OCI-LY7 (cell line): ENCODE measurements at regions not wholly inside any gene's neighbourhood (a gene's known extent, or its start where the extent isn't known, plus 50 kb on each side); places are given as distances from the start of the nearest gene placed in this dataset.

Experiments used
- BruUV-seq: library from RNA; stranded (reverse); fragments of 400-500 nt; replicated peaks from 2 replicates; lab custom pipeline; 2021; lab: Mats Ljungman, UMichigan
- CTCF ChIA-PET: fragments of 300-600 bp; sonication (Branson Sonifier 250); formaldehyde crosslinking; loops from one replicate; lab custom pipeline; 2022; ENCODE audit warnings: antibody characterized with exemption; ENCODE audit not compliant: unreplicated experiment; lab: Charles Lee
- POLR2A ChIA-PET: fragments of 300-600 bp; sonication (Branson Sonifier 250); formaldehyde crosslinking; loops from one replicate; lab custom pipeline; 2022; ENCODE audit warnings: antibody characterized with exemption; lab: Charles Lee
- DNase-seq: peaks from one replicate; pipeline ENCODE4 v3.0.0-alpha.2; 2015; ENCODE audit warnings: low spot score
- H2AFZ ChIP-seq: fragments of 200-600 bp; sonication (generic), shearing (Covaris generic); 2 replicates; pipeline ENCODE4 v1.6.1; 2014; ENCODE audit warnings: mild to moderate bottlenecking, antibody characterized with exemption, low read length, moderate library complexity
- H3K27ac ChIP-seq: fragments of 200-600 bp; sonication (generic); 2 replicates; pipeline ENCODE4 v1.5.1; 2014; ENCODE audit warnings: mixed run types, low read depth, mild to moderate bottlenecking, moderate library complexity, low read length, inconsistent platforms; ENCODE audit not compliant: poor library complexity, severe bottlenecking
- H3K36me3 ChIP-seq: fragments of 200-600 bp; sonication (generic); 2 replicates; pipeline ENCODE4 v1.6.1; 2014; ENCODE audit warnings: mild to moderate bottlenecking, antibody characterized with exemption, low read length, moderate library complexity, mixed read lengths; ENCODE audit not compliant: insufficient read depth
- H3K4me1 ChIP-seq: fragments of 200-600 bp; sonication (generic); 2 replicates; pipeline ENCODE4 v1.5.1; 2014; ENCODE audit warnings: mild to moderate bottlenecking, low read length; ENCODE audit not compliant: insufficient read depth, poor library complexity, severe bottlenecking
- H3K4me2 ChIP-seq: fragments of 200-600 bp; sonication (generic); 2 replicates; pipeline ENCODE4 v1.6.1; 2014; ENCODE audit warnings: mild to moderate bottlenecking, low read length
- H3K4me3 ChIP-seq: fragments of 200-600 bp; sonication (generic); 2 replicates; pipeline ENCODE4 v1.5.1; 2014; ENCODE audit warnings: mild to moderate bottlenecking, low read depth, low read length; ENCODE audit not compliant: poor library complexity, severe bottlenecking
- H3K79me2 ChIP-seq: fragments of 200-600 bp; sonication (generic); 2 replicates; pipeline ENCODE4 v1.6.1; 2016; ENCODE audit warnings: low read depth, mild to moderate bottlenecking, low read length, moderate library complexity, mixed read lengths; ENCODE audit not compliant: insufficient read depth
- H3K9me2 ChIP-seq: fragments of 200-600 bp; sonication (generic); 2 replicates; pipeline ENCODE4 v1.6.1; 2016; ENCODE audit warnings: mild to moderate bottlenecking, low read length, mixed read lengths; ENCODE audit not compliant: insufficient read depth
- H3K9me3 ChIP-seq: fragments of 200-600 bp; sonication (generic); 2 replicates; pipeline ENCODE4 v1.6.1; 2014; ENCODE audit warnings: mild to moderate bottlenecking, mixed run types, low read length, mixed read lengths
- H4K20me1 ChIP-seq: fragments of 200-600 bp; sonication (generic); 2 replicates; pipeline ENCODE4 v1.6.1; 2014; ENCODE audit warnings: mild to moderate bottlenecking, antibody characterized with exemption, low read length, moderate library complexity, mixed read lengths; ENCODE audit not compliant: insufficient read depth
- CTCF ChIP-seq: fragments of 200-600 bp; sonication (generic); conservative IDR thresholded peaks from 2 replicates; pipeline ENCODE4 v1.5.1; 2014; ENCODE audit warnings: mild to moderate bottlenecking, antibody characterized with exemption, low read length, moderate library complexity, mixed read lengths
- EZH2phosphoT487 ChIP-seq: fragments of 200-600 bp; sonication (generic); IDR thresholded peaks from 2 replicates; pipeline ENCODE4 v1.6.1; 2018; ENCODE audit warnings: low read depth, borderline replicate concordance, mild to moderate bottlenecking, mixed run types, antibody characterized with exemption, low read length, moderate library complexity, mixed read lengths
- intact Hi-C: fragments of 100-400 bp; cut with micrococcal nuclease; formaldehyde crosslinking; loops from one replicate; pipeline ENCODE4 v1.10.0; 2022; ENCODE audit not compliant: unreplicated experiment

GRCh38 chr5:21185536-21185935 lies 1197.5 kb upstream of the CDH18 start:
- ChIA-PET POLR2A (no interaction called here), CTCF (no interaction called here)
- no peak overlapping the region for H2AFZ ChIP-seq
- DNase-seq, result no peak
- no TSS peak for BruUV-seq
- H3K4me3 ChIP-seq, result no peak overlapping the region
- no peaks in the 10 kb centered on the region for H3K9me3 ChIP-seq
- H3K4me1 ChIP-seq, result no peaks in the 10 kb centered on the region
- no peaks in the 10 kb centered on the region for H3K9me2 ChIP-seq
- no peaks in the 10 kb centered on the region for H4K20me1 ChIP-seq
- no peaks in the 10 kb centered on the region for H3K36me3 ChIP-seq
- intact Hi-C loops, result no loop called here
- no peak overlapping the region for H3K4me2 ChIP-seq
- TF ChIP-seq EZH2phosphoT487 (no peak), CTCF (no peak)
- H3K27ac ChIP-seq, result no peak overlapping the region
- H3K79me2 ChIP-seq, result no peaks in the 10 kb centered on the region

GRCh38 chr5:21184581-21184980 lies 1196.6 kb upstream of the CDH18 start:
- BruUV-seq, result no TSS peak

More at GRCh38 chr5:21184581-21184980, 1196.6 kb upstream of the CDH18 start:
- H3K4me1 ChIP-seq, result no peaks in the 10 kb centered on the region
- no peak overlapping the region for H3K4me3 ChIP-seq
- DNase-seq, result no peak
- ChIA-PET POLR2A (interaction anchor here (0.7 kb wide), 1 partner anchor 25 kb away, joined by 3 read pairs; no protein-coding TSS in a partner anchor), CTCF (no interaction called here)
- no peaks in the 10 kb centered on the region for H3K36me3 ChIP-seq
- H3K4me2 ChIP-seq, result no peak overlapping the region
- no peak overlapping the region for H2AFZ ChIP-seq
- TF ChIP-seq CTCF, result no peak
- H3K9me2 ChIP-seq, result no peaks in the 10 kb centered on the region
- intact Hi-C loops, result no loop called here
- no peaks in the 10 kb centered on the region for H3K79me2 ChIP-seq
- H4K20me1 ChIP-seq, result no peaks in the 10 kb centered on the region
- no peak overlapping the region for H3K27ac ChIP-seq
- H3K9me3 ChIP-seq, result no peaks in the 10 kb centered on the region
